Upper lobe of right lung (tissue), 1 donor: ENCODE measurements at regions not wholly inside any gene's neighbourhood (a gene's known extent, or its start where the extent isn't known, plus 50 kb on each side); places are given as distances from the start of the nearest gene placed in this dataset.

Experiments used
- ATAC-seq: fragments of 200-7000 bp; cut with Tn5 transposase; one replicate; pipeline ENCODE4 v1.9.1; 2020; ENCODE audit warnings: mild to moderate bottlenecking, moderate library complexity
- DNase-seq: peaks from one replicate; pipeline ENCODE4 v3.0.0-alpha.2; 2020
- H3K27ac ChIP-seq: fragments of 200-600 bp; one replicate; pipeline ENCODE4 v1.8.0; 2022
- H3K27me3 ChIP-seq: fragments of 200-600 bp; one replicate; pipeline ENCODE4 v1.8.0; 2022; ENCODE audit warnings: mild to moderate bottlenecking
- H3K36me3 ChIP-seq: fragments of 200-600 bp; one replicate; pipeline ENCODE4 v1.8.0; 2022
- H3K4me1 ChIP-seq: fragments of 200-600 bp; one replicate; pipeline ENCODE4 v1.8.0; 2022
- H3K4me3 ChIP-seq: fragments of 200-600 bp; one replicate; pipeline ENCODE4 v1.8.0; 2022; ENCODE audit warnings: mild to moderate bottlenecking
- H3K9me3 ChIP-seq: fragments of 200-600 bp; one replicate; pipeline ENCODE4 v1.8.0; 2022
- intact Hi-C: fragments of 100-400 bp; cut with DNase I; formaldehyde crosslinking; loops from one replicate; pipeline ENCODE4 v1.11.0; 2022
- TF ChIP-seq, protein P1 (sequence below): fragments of 200-600 bp; IDR thresholded peaks from one replicate; pipeline ENCODE4 v1.8.0; 2022; ENCODE audit warnings: antibody characterized with exemption
- donor health status: DM: no; HTN: yes; CAD: no; lungs with severe emphysema.

- no peaks in the 10 kb centered on the region for H3K36me3 ChIP-seq
- intact Hi-C loops = no loop called here
- H3K4me3 ChIP-seq = no peak overlapping the region
- DNase-seq = no peak
- ATAC-seq = no peak
- no peaks in the 10 kb centered on the region for H3K4me1 ChIP-seq
- no peaks in the 10 kb centered on the region for H3K9me3 ChIP-seq
- no peaks in the 10 kb centered on the region for H3K27me3 ChIP-seq
- TF ChIP-seq, protein P1, sequence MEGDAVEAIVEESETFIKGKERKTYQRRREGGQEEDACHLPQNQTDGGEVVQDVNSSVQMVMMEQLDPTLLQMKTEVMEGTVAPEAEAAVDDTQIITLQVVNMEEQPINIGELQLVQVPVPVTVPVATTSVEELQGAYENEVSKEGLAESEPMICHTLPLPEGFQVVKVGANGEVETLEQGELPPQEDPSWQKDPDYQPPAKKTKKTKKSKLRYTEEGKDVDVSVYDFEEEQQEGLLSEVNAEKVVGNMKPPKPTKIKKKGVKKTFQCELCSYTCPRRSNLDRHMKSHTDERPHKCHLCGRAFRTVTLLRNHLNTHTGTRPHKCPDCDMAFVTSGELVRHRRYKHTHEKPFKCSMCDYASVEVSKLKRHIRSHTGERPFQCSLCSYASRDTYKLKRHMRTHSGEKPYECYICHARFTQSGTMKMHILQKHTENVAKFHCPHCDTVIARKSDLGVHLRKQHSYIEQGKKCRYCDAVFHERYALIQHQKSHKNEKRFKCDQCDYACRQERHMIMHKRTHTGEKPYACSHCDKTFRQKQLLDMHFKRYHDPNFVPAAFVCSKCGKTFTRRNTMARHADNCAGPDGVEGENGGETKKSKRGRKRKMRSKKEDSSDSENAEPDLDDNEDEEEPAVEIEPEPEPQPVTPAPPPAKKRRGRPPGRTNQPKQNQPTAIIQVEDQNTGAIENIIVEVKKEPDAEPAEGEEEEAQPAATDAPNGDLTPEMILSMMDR = no peak
- no peak overlapping the region for H3K27ac ChIP-seq
These were observed 633.1 kb upstream of the TYRP1 start for GRCh38 chr9:12060067-12060466.

DNA sequence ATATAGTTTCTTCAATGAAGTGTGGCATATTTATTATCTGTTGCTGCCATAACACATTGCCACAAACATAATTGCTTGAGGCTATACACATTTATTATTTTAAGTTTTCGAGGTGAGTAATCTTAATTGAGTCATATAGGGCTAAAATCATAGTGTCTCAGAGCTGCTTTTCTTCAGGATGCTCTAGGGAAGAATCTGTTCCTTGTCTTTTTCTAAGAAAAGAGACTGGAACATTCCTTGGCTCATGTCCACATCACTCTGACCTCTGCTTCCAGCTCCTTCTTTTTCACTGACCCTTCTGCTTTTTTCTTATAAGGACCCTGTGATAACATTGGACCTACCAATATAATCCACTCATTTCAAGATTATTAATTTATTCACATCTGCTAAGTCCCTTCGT is 632.4 kb upstream of the TYRP1 start:
- Histone ChIP-seq H3K27me3 (no peaks in the 10 kb centered on the region), H3K27ac (no peak overlapping the region), H3K36me3 (no peaks in the 10 kb centered on the region), H3K9me3 (no peaks in the 10 kb centered on the region), H3K4me1 (no peaks in the 10 kb centered on the region), H3K4me3 (no peak overlapping the region)
- intact Hi-C loops = no loop called here
- DNase-seq (no peak), ATAC-seq (no peak)
- TF ChIP-seq, protein P1 = no peak

DNA sequence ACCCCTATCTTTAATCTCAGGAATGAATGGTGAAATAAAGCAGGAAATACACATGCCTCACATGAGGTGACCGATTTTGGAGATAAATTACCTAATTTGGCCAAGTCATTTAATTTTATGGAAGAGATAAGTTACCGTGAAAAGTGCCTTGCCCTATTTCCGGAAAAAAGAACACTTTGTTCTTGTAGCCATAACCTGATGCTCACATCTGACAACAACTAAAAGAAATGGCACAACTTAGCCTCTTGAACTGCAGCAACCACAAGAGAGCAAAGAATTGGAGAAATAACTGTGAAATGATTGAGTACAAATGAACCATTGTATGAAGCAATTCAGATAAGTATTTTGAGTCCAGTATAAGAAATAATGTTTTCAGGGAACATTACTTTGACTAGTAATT is 628.1 kb upstream of the TYRP1 start:
- TF ChIP-seq, protein P1 = no peak
- H3K27ac ChIP-seq = no peak overlapping the region
- H3K4me1 ChIP-seq = no peaks in the 10 kb centered on the region
- no peaks in the 10 kb centered on the region for H3K36me3 ChIP-seq
- DNase-seq (no peak), ATAC-seq (no peak)
- H3K27me3 ChIP-seq = no peaks in the 10 kb centered on the region
- intact Hi-C loops = no loop called here
- no peak overlapping the region for H3K4me3 ChIP-seq
- H3K9me3 ChIP-seq = no peaks in the 10 kb centered on the region

GRCh38 chr9:12065686-12066085 is 627.5 kb upstream of the TYRP1 start:
- Histone ChIP-seq H3K4me1 (no peaks in the 10 kb centered on the region), H3K36me3 (no peaks in the 10 kb centered on the region), H3K27ac (no peak overlapping the region), H3K4me3 (no peak overlapping the region), H3K27me3 (no peaks in the 10 kb centered on the region), H3K9me3 (no peaks in the 10 kb centered on the region)
- TF ChIP-seq, protein P1 = no peak
- intact Hi-C loops = no loop called here
- ATAC-seq = no peak
- DNase-seq = no peak

- intact Hi-C loops = no loop called here
- DNase-seq (no peak), ATAC-seq (no peak)
- no peaks in the 10 kb centered on the region for H3K36me3 ChIP-seq
- H3K27me3 ChIP-seq = no peaks in the 10 kb centered on the region
- H3K4me3 ChIP-seq = no peak overlapping the region
- no peaks in the 10 kb centered on the region for H3K4me1 ChIP-seq
- TF ChIP-seq, protein P1 = no peak
- H3K9me3 ChIP-seq = no peaks in the 10 kb centered on the region
- no peak overlapping the region for H3K27ac ChIP-seq
These were observed 626.6 kb upstream of the TYRP1 start for GRCh38 chr9:12066455-12067035.

- intact Hi-C loops = no loop called here
- Histone ChIP-seq H3K27ac (no peak overlapping the region), H3K27me3 (no peaks in the 10 kb centered on the region), H3K9me3 (no peaks in the 10 kb centered on the region), H3K4me1 (no peaks in the 10 kb centered on the region), H3K4me3 (no peak overlapping the region), H3K36me3 (no peaks in the 10 kb centered on the region)
- DNase-seq = no peak
- TF ChIP-seq, protein P1 = no peak
- no peak for ATAC-seq
These were observed 623.8 kb upstream of the TYRP1 start for GRCh38 chr9:12069366-12069765.
